ENCODE measurements at regions not wholly inside any gene's neighbourhood (a gene's known extent, or its start where the extent isn't known, plus 50 kb on each side); places are given as distances from the start of the nearest gene placed in this dataset.

GRCh38 chr11:112354364-112354763, 93.7 kb upstream of the PLET1 start:
- no peak for TF ChIP-seq EZH2phosphoT487 (IDR thresholded peaks at IDR 0.05; ENCODE audit: low read depth)
- TF ChIP-seq CTCF (IDR thresholded peaks at IDR 0.05; ENCODE audit: low read depth, low read length) = no peak
- H3K36me3 ChIP-seq (replicated peaks; ENCODE audit: low read depth, low read length) = no peaks in the 10 kb centered on the region
- H3K9ac ChIP-seq (ENCODE audit: low read length) = no peak overlapping the region
- no peak overlapping the region for H3K4me2 ChIP-seq (ENCODE audit: low read length)
- peaks cover 8% of the 10 kb centered on the region; the same call in 1 of the 2 replicates for H3K27me3 ChIP-seq (ENCODE audit: low read depth, low read length)
- no peaks in the 10 kb centered on the region for H3K79me2 ChIP-seq (ENCODE audit: low read length)
- no peaks in the 10 kb centered on the region for H4K20me1 ChIP-seq (ENCODE audit: insufficient read depth, low read length)
- no peak overlapping the region for H3K27ac ChIP-seq (ENCODE audit: low read length)
- no peaks in the 10 kb centered on the region for H3K9me3 ChIP-seq (ENCODE audit: insufficient read depth, low read length)
- no peaks in the 10 kb centered on the region for H3K4me1 ChIP-seq (ENCODE audit: low read length)
- H2AFZ ChIP-seq (ENCODE audit: low read depth, low read length) = no peak overlapping the region
- no peak overlapping the region for H3K4me3 ChIP-seq (ENCODE audit: low read length)

DNA sequence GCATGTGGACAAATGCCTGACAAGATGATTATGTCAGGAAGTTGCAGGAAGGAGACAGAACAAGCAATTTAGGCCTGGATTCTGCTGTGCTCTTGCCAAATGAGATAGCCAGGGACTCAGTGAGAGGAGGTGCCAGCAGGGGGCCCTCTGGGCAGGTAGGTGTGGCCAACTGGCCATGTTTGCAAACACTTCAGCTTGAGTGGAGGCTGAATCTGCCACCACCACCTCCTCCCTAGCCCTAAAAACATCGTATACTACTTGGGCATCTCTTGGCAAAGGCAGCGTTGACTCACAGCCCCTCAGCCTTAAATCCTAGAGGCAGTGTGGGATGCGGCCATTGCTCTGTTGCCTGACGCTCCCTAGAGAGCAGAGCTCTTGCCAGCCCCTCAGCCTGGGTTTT, 95.1 kb upstream of the PLET1 start:
- Histone ChIP-seq H3K9ac (ENCODE audit: low read length) (no peak overlapping the region), H3K4me3 (ENCODE audit: low read length) (no peak overlapping the region), H3K4me2 (ENCODE audit: low read length) (no peak overlapping the region), H3K36me3 (replicated peaks; ENCODE audit: low read depth, low read length) (no peaks in the 10 kb centered on the region), H3K27ac (ENCODE audit: low read length) (no peak overlapping the region), H3K27me3 (ENCODE audit: low read depth, low read length) (peaks cover 3% of the 10 kb centered on the region; the same call in 1 of the 2 replicates), H4K20me1 (ENCODE audit: insufficient read depth, low read length) (no peaks in the 10 kb centered on the region), H2AFZ (ENCODE audit: low read depth, low read length) (no peak overlapping the region), H3K9me3 (ENCODE audit: insufficient read depth, low read length) (no peaks in the 10 kb centered on the region), H3K79me2 (ENCODE audit: low read length) (no peaks in the 10 kb centered on the region), H3K4me1 (ENCODE audit: low read length) (no peaks in the 10 kb centered on the region)
- TF ChIP-seq CTCF (IDR thresholded peaks at IDR 0.05; ENCODE audit: low read depth, low read length) = peak; percentile 26; the same call in 1 of the 2 replicates
- no peak for TF ChIP-seq EZH2phosphoT487 (IDR thresholded peaks at IDR 0.05; ENCODE audit: low read depth)

- H4K20me1 ChIP-seq (ENCODE audit: insufficient read depth, low read length) = no peaks in the 10 kb centered on the region
- no peak overlapping the region for H2AFZ ChIP-seq (ENCODE audit: low read depth, low read length)
- no peaks in the 10 kb centered on the region for H3K4me1 ChIP-seq (ENCODE audit: low read length)
- H3K9ac ChIP-seq (ENCODE audit: low read length) = no peak overlapping the region
- H3K27me3 ChIP-seq (ENCODE audit: low read depth, low read length) = peaks cover 5% of the 10 kb centered on the region; the same call in 1 of the 2 replicates
- no peak overlapping the region for H3K4me2 ChIP-seq (ENCODE audit: low read length)
- H3K4me3 ChIP-seq (ENCODE audit: low read length) = no peak overlapping the region
- no peak overlapping the region for H3K27ac ChIP-seq (ENCODE audit: low read length)
- H3K79me2 ChIP-seq (ENCODE audit: low read length) = no peaks in the 10 kb centered on the region
- no peaks in the 10 kb centered on the region for H3K9me3 ChIP-seq (ENCODE audit: insufficient read depth, low read length)
- H3K36me3 ChIP-seq (replicated peaks; ENCODE audit: low read depth, low read length) = no peaks in the 10 kb centered on the region
- no peak for TF ChIP-seq EZH2phosphoT487 (IDR thresholded peaks at IDR 0.05; ENCODE audit: low read depth)
- TF ChIP-seq CTCF (IDR thresholded peaks at IDR 0.05; ENCODE audit: low read depth, low read length) = no peak
Measured at GRCh38 chr11:112357488-112357887, 96.8 kb upstream of the PLET1 start.

GRCh38 chr11:112361396-112361795, 100.7 kb upstream of the PLET1 start:
- Histone ChIP-seq H3K27me3 (ENCODE audit: low read depth, low read length) (peaks cover 11% of the 10 kb centered on the region; the same call in 1 of the 2 replicates), H3K4me3 (ENCODE audit: low read length) (no peak overlapping the region), H2AFZ (ENCODE audit: low read depth, low read length) (no peak overlapping the region), H3K27ac (ENCODE audit: low read length) (no peak overlapping the region), H4K20me1 (ENCODE audit: insufficient read depth, low read length) (no peaks in the 10 kb centered on the region), H3K9ac (ENCODE audit: low read length) (no peak overlapping the region), H3K36me3 (replicated peaks; ENCODE audit: low read depth, low read length) (no peaks in the 10 kb centered on the region), H3K79me2 (ENCODE audit: low read length) (no peaks in the 10 kb centered on the region), H3K4me2 (ENCODE audit: low read length) (no peak overlapping the region), H3K9me3 (ENCODE audit: insufficient read depth, low read length) (no peaks in the 10 kb centered on the region), H3K4me1 (ENCODE audit: low read length) (no peaks in the 10 kb centered on the region)
- TF ChIP-seq CTCF (IDR thresholded peaks at IDR 0.05; ENCODE audit: low read depth, low read length) (no peak), EZH2phosphoT487 (IDR thresholded peaks at IDR 0.05; ENCODE audit: low read depth) (no peak)

Measured in OCI-LY3 (cell line).